ENCODE measurements at regions not wholly inside any gene's neighbourhood (a gene's known extent, or its start where the extent isn't known, plus 50 kb on each side); places are given as distances from the start of the nearest gene placed in this dataset.

DNA sequence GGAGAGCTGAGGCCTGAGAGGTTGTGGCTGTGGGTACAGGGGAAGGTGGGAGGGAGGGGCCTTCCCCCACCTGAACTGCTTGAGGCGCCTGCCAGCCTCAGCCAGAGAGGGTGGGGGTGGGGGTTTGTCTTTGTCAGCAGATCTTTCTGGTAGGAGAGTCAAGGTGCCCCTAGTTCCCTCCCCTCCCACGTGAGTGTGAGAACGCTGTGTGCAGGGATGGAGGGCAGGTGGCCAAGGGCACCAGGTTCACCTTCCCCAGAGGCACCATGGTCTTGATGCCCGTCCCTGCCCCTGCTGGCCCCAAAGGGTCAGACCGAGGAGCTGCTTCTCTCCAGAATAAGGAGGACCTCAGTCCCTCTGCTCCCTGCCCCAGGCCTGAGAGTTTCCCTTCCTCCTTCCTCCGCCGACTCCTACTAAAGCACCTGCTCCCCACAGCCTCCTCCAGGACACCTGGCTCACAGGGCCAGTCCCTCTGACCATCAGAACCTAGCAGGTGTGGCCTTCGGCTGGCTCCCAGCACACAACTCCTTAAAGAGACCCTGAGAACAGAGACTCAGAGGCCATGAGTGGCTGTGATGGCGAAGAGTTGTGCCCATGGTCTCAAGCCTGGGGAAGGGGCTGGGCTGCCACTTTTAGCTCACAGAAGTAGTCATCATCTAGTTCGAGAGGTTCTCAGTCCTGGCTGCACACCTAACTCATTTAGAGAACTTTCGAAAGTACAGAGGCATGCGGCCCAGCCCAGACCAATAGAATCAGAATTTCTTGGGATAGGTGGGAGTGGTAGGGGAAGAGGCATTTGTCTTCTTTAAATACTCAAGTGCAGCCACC, 113.2 kb upstream of the LHX1 start:
- ATAC-seq (ENCODE audit: low FRiP score) (no peak), DNase-seq (ENCODE audit: low spot score) (no peak)
- no peak for TF ChIP-seq CTCF (IDR thresholded peaks at IDR 0.05)

DNA sequence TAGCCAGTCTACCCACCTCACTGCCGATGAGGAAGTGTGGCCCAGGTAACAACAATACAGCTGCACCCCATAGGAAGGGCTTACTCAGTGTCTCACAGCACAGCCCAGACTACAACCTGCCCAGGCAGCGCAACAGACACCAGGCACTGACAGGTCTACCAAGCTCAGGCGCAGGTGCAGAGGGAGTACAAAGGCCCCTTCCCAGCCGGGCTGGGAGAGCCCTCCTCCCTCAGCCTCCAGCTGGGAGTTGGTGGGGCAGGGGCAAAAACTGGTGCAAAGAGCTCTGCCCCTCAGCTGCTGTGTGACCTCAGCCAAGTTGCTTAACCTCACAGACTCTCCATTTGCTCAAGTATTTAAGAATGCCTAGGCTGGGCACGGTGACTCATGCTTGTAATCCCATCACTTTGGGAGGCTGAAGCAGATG, 112.6 kb upstream of the LHX1 start:
- no peak for ATAC-seq (ENCODE audit: low FRiP score)
- TF ChIP-seq CTCF (IDR thresholded peaks at IDR 0.05) = no peak
- no peak for DNase-seq (ENCODE audit: low spot score)

- no peak for TF ChIP-seq CTCF (IDR thresholded peaks at IDR 0.05)
- ATAC-seq (ENCODE audit: low FRiP score) = no peak
- DNase-seq (ENCODE audit: low spot score) = no peak
Measured at GRCh38 chr17:36825113-36825512, 112.2 kb upstream of the LHX1 start.

GRCh38 chr17:36825521-36825920, 111.8 kb upstream of the LHX1 start:
- ATAC-seq (ENCODE audit: low FRiP score) = no peak
- DNase-seq (ENCODE audit: low spot score) = no peak
- no peak for TF ChIP-seq CTCF (IDR thresholded peaks at IDR 0.05)

GRCh38 chr17:36825951-36826350, 111.3 kb upstream of the LHX1 start:
- no peak for DNase-seq (ENCODE audit: low spot score)
- TF ChIP-seq CTCF (IDR thresholded peaks at IDR 0.05) = no peak
- ATAC-seq (ENCODE audit: low FRiP score) = no peak

- no peak for DNase-seq (ENCODE audit: low spot score)
- ATAC-seq (ENCODE audit: low FRiP score) = no peak
- no peak for TF ChIP-seq CTCF (IDR thresholded peaks at IDR 0.05)
Measured at GRCh38 chr17:36827081-36827480, 110.2 kb upstream of the LHX1 start.

- no peak for DNase-seq (ENCODE audit: low spot score)
- no peak for ATAC-seq (ENCODE audit: low FRiP score)
- TF ChIP-seq CTCF (IDR thresholded peaks at IDR 0.05) = no peak
Measured at GRCh38 chr17:36829676-36830075, 107.6 kb upstream of the LHX1 start.
